ENCODE measurements at regions not wholly inside any gene's neighbourhood (a gene's known extent, or its start where the extent isn't known, plus 50 kb on each side); places are given as distances from the start of the nearest gene placed in this dataset.

DNA sequence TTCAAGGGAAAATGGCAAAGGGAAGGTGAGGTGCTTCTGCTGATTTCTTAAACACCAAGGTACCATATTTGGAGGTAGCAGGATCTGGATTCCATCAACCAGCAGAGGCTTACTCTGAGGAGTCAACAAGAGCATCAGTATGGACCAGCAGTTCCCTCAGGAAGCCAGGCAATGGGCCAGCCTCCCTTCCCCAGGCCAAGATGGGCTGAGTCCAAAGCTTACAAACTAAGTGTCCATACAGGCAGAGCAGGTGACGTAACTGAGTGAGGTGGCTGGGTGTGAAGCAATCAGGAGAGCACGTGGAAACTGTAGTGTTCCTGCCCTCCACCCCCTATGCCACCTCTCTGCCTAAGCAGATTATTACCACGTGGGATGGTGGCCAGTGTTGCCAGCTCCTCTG, 134.2 kb upstream of the HNRNPA3 start:
- TF ChIP-seq, protein P1, sequence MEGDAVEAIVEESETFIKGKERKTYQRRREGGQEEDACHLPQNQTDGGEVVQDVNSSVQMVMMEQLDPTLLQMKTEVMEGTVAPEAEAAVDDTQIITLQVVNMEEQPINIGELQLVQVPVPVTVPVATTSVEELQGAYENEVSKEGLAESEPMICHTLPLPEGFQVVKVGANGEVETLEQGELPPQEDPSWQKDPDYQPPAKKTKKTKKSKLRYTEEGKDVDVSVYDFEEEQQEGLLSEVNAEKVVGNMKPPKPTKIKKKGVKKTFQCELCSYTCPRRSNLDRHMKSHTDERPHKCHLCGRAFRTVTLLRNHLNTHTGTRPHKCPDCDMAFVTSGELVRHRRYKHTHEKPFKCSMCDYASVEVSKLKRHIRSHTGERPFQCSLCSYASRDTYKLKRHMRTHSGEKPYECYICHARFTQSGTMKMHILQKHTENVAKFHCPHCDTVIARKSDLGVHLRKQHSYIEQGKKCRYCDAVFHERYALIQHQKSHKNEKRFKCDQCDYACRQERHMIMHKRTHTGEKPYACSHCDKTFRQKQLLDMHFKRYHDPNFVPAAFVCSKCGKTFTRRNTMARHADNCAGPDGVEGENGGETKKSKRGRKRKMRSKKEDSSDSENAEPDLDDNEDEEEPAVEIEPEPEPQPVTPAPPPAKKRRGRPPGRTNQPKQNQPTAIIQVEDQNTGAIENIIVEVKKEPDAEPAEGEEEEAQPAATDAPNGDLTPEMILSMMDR (conservative IDR thresholded peaks at IDR 0.05 in 1 of 2, IDR thresholded peaks at IDR 0.05 in 1 of 2; ENCODE audit: extremely low read depth in 1 of 2, insufficient read depth in 1 of 2, low read depth in 1 of 2, low read length in 2 of 2), result no peak
- TF ChIP-seq EZH2 (IDR thresholded peaks at IDR 0.05; ENCODE audit: borderline replicate concordance, low read length), result no peak
